ENCODE measurements at regions not wholly inside any gene's neighbourhood (a gene's known extent, or its start where the extent isn't known, plus 50 kb on each side); places are given as distances from the start of the nearest gene placed in this dataset.

DNA sequence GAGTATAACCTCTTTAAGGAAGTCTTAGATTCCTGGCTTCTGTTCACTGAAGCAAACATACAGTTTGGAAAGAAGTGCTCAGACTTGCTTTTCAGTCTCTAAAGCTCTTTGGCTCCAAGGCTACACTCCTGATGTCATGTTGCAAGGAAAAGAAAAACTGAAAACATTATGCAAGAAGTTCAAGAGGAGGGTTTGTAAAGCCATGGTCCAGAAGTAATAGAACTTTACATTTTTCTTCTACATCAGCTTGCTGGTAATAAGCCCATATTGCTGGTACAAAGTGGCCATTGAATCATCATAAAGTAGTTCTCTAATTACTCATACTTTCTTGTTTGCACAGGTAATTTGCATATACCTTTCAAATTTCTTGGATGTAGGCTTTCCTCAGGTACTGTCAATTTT, 83.6 kb downstream of the BBS10 start:
- TF ChIP-seq, protein P1, sequence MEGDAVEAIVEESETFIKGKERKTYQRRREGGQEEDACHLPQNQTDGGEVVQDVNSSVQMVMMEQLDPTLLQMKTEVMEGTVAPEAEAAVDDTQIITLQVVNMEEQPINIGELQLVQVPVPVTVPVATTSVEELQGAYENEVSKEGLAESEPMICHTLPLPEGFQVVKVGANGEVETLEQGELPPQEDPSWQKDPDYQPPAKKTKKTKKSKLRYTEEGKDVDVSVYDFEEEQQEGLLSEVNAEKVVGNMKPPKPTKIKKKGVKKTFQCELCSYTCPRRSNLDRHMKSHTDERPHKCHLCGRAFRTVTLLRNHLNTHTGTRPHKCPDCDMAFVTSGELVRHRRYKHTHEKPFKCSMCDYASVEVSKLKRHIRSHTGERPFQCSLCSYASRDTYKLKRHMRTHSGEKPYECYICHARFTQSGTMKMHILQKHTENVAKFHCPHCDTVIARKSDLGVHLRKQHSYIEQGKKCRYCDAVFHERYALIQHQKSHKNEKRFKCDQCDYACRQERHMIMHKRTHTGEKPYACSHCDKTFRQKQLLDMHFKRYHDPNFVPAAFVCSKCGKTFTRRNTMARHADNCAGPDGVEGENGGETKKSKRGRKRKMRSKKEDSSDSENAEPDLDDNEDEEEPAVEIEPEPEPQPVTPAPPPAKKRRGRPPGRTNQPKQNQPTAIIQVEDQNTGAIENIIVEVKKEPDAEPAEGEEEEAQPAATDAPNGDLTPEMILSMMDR (IDR thresholded peaks at IDR 0.05; ENCODE audit: low read length) = no peak
- no peak for TF ChIP-seq EZH2 (IDR thresholded peaks at IDR 0.05; ENCODE audit: borderline replicate concordance, low read length)
